Endometrium (tissue), 2 donors: ENCODE measurements at regions not wholly inside any gene's neighbourhood (a gene's known extent, or its start where the extent isn't known, plus 50 kb on each side); places are given as distances from the start of the nearest gene placed in this dataset.
"Not testable (repeated sequence)": the region's sequence is repeated elsewhere in the genome, so short reads cannot be mapped to it uniquely, and the experiment has no call there.

Experiments
- FAIRE-seq: peaks from 2 replicates; lab custom pipeline; 2012; peaks lifted over from hg19 to GRCh38; lab: Jason Lieb, UNC
- donor health status: control.
- donor health status: control.

DNA sequence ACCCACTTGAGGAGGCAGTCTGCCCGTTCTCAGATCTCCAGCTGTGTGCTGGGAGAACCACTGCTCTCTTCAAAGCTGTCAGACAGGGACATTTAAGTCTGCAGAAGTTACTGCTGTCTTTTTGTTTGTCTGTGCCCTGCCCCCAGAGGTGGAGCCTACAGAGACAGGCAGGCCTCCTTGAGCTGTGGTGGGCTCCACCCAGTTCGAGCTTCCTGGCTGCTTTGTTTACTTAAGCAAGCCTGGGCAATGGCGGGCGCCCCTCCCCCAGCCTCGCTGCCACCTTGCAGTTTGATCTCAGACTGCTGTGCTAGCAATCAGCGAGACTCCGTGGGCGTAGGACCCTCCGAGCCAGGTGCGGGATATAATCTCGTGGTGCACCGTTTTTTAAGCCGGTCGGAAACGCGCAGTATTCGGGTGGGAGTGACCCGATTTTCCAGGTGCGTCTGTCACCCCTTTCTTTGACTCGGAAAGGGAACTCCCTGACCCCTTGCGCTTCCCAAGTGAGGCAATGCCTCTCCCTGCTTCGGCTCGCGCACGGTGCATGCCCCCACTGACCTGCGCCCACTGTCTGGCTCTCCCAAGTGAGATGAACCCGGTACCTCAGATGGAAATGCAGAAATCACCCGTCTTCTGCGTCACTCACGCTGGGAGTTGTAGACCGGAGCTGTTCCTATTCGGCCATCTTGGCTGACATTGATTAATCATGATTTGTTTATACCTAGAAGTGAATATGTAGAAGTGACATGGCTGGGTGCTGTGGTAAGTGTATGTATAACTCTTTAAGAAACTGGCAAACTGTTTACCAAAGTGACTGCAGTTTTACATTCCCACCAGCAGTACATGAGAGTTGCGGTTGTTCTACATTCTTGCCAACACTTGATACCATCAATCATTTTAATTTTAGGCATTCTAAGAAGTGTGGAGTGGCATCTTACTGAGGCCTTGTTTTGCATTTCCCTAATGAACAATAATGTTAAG lies 465.9 kb upstream of the MAP3K7 start:
- not testable (repeated sequence) for FAIRE-seq

GRCh38 chr6:91045161-91045560 lies 458.3 kb upstream of the MAP3K7 start:
- no peak for FAIRE-seq

- FAIRE-seq, result no peak
Measured at GRCh38 chr6:91043751-91044150, 456.9 kb upstream of the MAP3K7 start.

GRCh38 chr6:91042656-91043055 lies 455.8 kb upstream of the MAP3K7 start:
- no peak for FAIRE-seq

GRCh38 chr6:91033964-91034363 lies 447.1 kb upstream of the MAP3K7 start:
- no peak for FAIRE-seq

GRCh38 chr6:91031581-91031980 lies 444.7 kb upstream of the MAP3K7 start:
- no peak for FAIRE-seq

DNA sequence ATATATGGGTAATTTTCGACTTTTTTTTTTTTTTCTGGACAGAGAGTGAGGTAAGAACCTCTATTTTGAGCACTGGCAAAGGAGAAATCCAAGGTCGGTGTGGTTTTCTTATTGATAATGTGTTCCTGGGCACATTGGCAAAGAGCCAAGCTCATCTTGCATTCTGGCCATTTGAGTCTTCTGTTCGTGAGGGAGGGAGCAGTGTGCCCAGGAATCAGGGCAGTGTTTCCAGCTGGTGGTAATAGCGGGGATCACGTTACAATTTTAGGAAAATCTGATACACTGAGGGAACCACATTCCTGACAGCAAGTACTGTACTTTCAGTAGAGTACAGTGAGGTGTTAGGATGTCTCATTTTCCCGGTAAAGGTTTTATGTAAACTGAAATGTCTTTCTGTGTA lies 442.3 kb upstream of the MAP3K7 start:
- FAIRE-seq, result no peak

- FAIRE-seq, result no peak
Measured at GRCh38 chr6:91023529-91023928, 436.7 kb upstream of the MAP3K7 start.

- FAIRE-seq, result no peak
Measured at GRCh38 chr6:91020744-91021143, 433.9 kb upstream of the MAP3K7 start.

DNA sequence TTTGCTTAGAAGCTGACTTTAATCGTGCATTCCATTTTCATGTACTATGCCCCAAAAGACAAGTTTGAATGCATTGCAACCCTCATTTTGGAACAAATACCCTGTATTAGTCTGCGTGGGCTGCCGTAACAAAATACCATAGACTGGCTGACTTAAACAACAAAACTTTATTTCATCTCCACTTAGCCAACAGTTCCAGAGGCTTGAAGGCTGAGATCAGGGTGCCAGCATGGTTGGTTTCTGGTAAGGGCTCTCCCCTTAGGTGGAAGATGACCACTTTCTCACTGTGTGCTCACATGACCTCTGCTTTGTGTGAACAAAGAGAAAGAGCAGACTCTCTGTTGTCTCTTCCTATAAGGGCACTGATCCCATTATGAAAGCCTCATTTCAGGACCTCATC lies 431.7 kb upstream of the MAP3K7 start:
- FAIRE-seq, result no peak

- FAIRE-seq, result no peak
Measured at GRCh38 chr6:91013511-91013910, 426.6 kb upstream of the MAP3K7 start.

DNA sequence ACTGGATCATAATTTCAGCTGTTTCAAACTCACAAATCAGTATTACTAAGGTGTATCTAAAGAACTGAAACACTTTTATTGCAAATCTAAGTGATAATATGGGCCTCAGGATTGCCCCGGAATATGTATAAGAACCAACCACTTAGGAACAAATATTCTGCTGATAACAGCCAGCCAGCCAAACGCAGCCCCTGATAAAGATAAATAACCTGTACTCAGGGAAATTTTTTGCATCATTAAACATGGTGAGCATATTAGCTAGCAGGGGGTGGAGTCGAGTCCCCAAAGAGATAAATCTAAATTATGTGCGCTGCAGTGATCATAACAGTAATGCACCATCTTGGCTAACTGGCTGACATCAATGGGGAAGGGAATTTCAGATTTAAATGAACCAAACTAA lies 410.2 kb upstream of the MAP3K7 start:
- no peak for FAIRE-seq

DNA sequence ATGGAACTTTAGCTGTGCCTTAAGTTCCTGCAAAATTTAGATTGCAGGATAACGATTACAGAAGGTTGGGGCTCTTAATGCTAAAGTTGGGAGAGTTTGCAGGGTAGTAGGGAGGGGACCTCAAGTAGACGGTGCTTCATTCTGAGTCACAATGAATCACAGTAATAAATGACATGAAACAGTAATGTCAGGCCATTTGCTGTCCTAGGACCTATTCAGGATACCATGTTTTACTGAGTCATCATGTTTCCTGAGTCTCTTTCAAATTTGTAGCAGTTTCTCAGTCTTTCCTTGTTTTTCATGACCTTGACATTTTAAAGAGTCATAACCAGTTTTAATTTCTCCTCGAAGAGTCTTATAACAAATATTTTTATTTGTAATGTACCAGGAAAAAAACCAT lies 406.9 kb upstream of the MAP3K7 start:
- no peak for FAIRE-seq

- FAIRE-seq, result no peak
Measured at GRCh38 chr6:90989763-90990162, 402.9 kb upstream of the MAP3K7 start.

DNA sequence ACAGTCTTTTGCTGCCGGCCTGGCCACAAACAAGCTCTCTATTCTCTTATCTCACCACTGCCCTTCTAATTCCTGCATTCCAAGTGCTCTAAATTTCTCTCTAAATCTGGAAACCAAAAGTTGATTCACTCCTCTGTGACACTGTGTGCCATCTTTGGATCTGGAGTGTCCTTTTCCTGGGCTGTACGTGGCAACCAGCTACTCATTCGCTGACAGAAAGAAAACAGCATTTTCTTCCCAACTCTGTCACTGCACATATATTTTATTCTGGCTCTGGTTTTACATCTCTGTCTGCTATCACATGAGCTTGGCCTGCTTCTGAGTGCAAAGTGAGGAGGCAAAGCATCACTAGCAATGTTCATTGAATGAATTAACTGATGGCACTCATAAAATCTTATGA lies 397.2 kb upstream of the MAP3K7 start:
- FAIRE-seq, result no peak

GRCh38 chr6:90983462-90983861 lies 396.6 kb upstream of the MAP3K7 start:
- no peak for FAIRE-seq

GRCh38 chr6:90982581-90982980 lies 395.7 kb upstream of the MAP3K7 start:
- FAIRE-seq, result no peak

DNA sequence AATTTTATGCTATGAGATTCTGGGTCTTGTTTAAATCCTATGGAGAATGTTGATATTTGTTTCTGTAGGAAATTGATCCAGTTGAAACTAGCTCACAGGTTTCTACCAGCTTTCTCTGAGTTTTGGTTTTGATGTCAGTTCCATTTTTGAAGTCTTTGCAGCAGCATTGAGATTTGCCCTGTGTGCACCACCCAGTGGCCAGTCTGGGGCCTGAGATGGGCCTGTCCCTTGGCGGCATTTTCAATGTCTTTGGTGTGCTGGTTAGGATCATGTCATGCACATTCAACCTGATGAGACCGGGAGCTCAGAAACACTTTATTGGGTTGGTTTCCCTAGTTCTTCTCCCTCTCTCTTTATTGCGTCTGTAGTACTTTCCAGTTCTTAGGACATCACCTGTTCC lies 395.2 kb upstream of the MAP3K7 start:
- FAIRE-seq, result no peak

GRCh38 chr6:90978046-90978445 lies 391.2 kb upstream of the MAP3K7 start:
- FAIRE-seq, result no peak

DNA sequence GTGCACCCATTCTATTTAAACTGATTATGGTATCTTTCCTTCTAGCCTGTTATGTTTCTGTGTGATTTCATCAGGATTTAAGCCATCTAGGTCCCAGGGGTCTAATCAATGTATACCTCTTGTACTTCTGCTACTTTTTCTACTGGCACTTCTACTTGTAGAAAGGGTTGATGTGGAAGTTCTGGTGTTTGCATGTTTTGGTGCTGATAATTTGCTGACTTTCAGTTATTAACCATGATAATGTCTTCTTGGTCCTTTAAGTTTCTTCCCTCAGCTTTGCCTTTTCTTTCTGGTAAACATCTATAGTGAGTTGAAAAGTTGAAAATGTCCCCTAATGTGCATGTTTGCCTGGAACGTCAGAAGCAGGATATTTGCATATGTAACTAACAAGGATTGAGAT lies 390.6 kb upstream of the MAP3K7 start:
- no peak for FAIRE-seq

DNA sequence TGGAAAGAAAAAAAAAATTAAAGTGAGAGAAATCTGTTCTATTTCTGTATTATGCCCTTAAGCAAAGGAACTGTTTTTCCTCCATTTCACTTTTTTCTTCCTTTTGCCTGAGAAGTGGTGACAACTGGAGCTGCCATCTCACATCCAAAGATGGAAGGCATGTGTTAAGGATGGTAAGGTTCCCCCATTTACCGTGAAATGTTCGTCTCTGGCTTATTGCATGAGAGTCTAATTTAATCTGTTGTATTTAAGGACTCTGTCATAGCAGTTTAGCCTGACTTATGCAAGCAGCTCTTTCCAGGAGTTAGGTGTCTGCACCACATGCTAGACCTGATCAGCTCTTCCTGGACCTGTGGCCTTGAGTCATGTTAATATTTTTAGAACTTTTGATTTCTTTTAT lies 389.5 kb upstream of the MAP3K7 start:
- FAIRE-seq, result no peak

- no peak for FAIRE-seq
Measured at GRCh38 chr6:90975741-90976140, 388.9 kb upstream of the MAP3K7 start.

- no peak for FAIRE-seq
Measured at GRCh38 chr6:90973188-90973587, 386.3 kb upstream of the MAP3K7 start.

- no peak for FAIRE-seq
Measured at GRCh38 chr6:90970672-90971071, 383.8 kb upstream of the MAP3K7 start.
